ENCODE measurements at regions not wholly inside any gene's neighbourhood (a gene's known extent, or its start where the extent isn't known, plus 50 kb on each side); places are given as distances from the start of the nearest gene placed in this dataset.
"Not testable (repeated sequence)": the region's sequence is repeated elsewhere in the genome, so short reads cannot be mapped to it uniquely, and the experiment has no call there.

DNA sequence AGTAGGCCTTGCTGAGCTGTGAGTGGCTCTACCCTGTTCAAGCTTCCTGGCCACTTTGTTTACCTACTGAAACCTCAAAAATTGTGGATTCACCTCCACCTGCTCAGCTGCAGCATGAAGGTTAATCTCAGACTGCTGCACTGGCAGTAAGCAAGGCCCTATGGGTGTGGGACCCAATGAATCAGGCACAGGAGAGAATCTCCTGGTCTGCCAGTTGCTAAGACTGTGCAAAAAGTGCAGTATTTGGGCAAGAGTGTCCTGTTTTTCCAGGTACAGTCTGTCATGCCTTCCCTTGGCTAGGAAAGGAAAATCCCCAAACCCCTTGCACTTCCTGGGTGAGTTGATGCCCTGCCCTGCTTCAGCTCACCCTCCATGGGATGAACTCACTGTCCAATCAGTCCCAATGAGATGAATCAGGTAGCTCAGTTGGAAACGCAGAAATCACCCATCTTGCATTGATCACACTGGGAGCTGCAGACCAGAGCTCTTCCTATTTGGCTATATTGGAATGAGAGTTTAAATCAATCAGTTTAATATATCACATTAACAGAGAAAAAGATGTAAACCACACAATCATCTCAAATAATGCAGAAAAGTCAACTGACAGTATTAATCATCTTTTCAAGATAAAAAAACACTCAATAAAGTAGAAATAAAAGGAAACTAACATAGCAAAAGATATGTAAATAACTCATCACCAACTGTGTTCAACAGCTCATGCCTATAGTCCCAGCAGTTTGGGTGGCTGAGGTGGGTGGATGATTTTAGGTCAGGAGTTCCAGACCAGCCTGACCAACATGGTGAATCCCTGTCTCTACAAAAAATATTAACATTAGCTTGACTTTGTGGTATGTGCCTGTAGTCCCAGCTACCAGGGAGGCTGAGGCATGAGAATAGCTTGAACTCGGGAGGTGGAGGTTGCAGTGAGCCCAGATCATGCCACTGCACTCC, 1638.4 kb downstream of the SPATA31A7 start:
- DNase-seq; ATAC-seq; intact Hi-C loops (cut with DNase I, micrococcal nuclease): not testable (repeated sequence)

DNA sequence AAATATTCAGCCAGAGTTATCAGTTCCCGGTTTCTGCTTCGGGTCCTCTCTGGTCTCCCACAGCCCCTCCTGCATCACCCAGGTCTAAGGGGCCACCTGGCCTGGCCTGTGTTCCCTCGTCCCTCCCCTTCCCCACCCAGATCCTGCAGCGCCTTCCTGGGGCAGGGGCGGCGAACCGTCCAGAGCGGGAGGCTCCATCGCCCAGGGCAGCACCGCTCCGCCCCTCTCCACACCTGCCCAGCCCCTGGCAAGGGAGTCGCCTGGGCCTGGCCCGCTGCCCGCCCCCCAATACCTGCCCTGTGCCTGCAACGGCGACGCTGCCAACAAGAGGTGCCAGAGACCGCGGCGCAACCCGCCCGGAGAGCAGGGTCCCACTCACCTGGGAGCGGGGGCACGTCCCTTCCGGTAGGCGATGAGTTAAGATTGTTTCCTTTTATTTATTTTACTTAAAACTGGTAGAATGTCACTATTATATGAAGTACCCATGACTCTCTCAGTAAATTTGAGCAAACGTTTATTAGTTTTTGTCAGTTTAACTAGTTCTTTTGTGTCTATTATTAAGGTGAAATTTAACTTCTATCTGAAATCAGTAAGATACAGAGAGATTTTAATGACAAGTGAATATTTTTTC, 1641.1 kb downstream of the SPATA31A7 start:
- DNase-seq: not testable (repeated sequence)

DNA sequence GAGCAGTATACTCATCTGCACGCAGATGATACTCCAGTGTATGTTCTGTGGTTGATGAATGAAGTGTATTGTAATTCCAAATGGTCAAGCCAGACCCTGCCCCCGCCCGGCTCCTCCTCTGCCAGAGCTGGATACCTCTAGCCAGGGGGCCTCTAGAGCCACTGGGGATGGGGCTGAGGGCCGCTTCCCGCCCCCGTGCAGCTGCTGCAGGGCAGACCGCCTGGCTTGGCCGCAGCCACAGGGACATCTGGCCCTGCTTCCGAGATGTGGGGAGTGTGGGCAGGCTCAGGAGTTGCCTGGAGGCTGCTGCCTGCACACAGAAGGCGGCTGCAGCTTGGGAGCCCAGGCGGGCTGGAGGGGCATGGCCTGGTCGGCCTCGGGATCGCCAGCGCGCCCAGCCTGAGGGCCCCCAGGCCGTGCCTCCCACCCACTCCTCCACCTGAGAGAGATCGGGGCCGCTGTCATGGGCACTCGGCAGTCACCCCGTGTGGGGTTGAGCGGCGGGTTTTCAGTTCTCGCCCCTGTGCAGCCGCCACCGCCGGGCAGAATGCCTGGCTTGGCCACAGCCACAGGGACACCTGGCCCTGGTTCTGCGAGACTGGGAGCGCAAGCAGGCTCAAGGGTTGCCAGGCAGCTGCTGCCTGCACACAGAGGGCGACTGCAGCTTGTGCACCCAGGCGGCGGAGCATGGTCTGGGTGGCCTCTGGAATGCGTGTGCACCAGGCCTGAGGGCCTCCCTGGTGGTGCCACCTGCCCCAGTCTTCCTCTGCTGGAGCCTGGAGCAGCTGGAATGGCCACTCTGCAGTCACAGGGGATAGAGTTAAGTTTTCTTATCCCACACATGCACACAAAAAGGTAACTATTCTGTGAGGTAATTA, 1643.7 kb downstream of the SPATA31A7 start:
- intact Hi-C loops (cut with DNase I, micrococcal nuclease); ATAC-seq: not testable (repeated sequence)

More for the DNA sequence above, 1641.1 kb downstream of the SPATA31A7 start:
- ATAC-seq; intact Hi-C loops (cut with DNase I, micrococcal nuclease): not testable (repeated sequence)

DNA sequence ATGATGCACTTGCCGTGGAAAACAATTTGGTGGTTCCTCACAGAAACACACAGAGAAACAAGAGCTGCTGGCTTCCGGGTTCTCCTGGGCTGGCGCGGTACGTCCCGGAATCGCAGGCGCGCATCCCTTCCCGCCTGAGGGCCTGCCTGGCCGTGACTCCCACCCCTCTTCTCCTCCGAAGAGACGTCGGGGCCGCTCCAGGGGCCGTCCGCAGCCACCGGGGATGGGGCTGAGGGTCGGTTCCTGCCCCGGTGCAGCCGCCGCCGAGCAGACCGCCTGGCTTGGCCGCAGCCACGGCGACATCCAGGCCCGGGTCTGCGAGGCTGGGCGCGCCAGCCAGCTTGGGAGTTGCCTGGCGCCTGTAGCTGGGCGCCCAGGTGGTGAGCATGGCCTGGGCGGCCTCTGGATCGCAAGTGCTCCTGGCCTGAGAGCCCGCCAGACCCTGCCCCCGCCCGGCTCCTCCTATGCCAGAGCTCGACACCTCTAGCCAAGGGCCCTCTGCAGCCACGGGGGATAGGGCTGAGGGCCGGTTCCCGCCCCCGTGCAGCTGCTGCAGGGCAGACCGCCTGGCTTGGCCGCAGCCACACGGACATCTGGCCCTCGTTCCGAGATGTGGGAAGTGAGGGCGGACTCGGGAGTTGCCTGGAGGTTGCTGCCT, 1647.5 kb downstream of the SPATA31A7 start:
- ATAC-seq: peak; percentile 35
- DNase-seq: peak in 1 of 2 donors; percentile 50
- intact Hi-C loops (cut with DNase I, micrococcal nuclease): not testable (repeated sequence)

More for the DNA sequence above, 1643.7 kb downstream of the SPATA31A7 start:
- not testable (repeated sequence) for DNase-seq

DNA sequence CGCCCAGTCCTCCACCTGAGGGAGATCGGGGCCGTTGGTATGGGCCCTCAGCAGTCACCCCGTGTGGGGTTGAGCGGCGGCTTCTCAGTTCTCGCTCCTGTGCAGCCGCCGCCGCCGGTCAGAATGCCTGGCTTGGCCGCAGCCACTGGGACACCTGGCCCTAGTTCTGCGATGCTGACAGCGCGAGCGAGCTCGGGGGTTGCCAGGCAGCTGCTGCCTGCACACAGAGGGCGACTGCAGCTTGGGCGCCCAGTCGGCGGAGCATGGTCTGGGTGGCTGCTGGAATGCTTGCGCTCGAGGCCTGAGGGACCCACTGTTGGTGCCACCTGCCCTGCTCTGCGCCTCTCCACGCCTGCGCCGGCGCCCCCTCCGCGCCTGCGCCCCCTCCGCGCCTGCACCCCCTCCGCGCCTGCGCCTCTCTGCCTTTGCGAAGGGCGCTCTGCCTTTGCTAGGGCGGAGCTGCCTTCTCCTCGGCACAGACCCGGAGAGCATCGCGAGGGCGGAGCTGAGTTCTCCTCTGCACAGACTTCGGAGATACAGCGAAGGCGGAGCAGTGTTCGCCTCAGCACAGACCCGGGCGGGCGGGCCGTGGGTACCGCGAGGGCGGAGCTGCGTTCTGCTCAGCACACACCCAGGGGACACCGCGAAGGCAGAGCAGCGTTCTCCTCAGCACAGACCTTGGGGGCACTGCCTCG, 1648.3 kb downstream of the SPATA31A7 start:
- DNase-seq (peak; percentile 91 to 94), ATAC-seq (peak; percentile 100)
- intact Hi-C loops (cut with DNase I, micrococcal nuclease): not testable (repeated sequence)

DNA sequence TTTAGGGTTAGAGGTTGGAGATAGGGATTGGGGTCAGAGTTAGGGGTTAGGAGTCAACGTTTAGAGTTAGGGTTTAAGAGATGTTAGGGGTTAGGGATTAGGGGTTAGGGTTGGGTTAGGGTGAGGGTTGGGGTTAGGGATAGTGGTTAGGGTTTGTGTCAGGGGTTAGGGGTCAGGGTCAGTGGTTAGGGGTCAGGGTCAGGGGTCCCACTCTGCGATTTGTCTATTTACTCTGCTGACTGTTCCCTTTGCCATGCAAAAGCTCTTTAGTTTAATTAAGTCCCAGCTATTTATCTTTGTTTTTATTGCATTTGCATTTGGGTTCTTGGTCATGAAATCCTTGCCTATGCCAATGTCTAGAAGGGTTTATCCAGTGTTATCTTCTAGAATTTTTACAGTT, 1649.3 kb downstream of the SPATA31A7 start:
- intact Hi-C loops (cut with DNase I, micrococcal nuclease); DNase-seq; ATAC-seq: not testable (repeated sequence)

DNA sequence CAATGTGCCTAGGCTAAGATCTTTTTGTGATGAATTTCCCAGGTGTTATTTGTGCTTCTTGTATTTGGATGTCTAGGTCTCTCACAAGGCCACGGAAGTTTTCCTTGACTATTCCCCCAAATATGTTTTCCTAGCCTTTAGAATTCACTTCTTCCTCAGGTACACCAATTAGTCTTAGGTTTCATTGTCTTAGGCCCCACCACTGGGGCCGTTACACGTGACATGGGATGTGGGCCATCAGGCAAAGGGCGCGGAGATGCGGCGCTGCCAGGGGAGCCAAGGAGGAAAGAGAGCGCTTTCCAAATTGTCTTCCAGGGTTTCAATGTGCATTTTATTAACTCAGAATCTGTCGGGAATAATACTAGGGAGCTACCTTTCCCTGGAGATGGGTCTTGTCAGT, 1653.3 kb downstream of the SPATA31A7 start:
- DNase-seq; ATAC-seq; intact Hi-C loops (cut with DNase I, micrococcal nuclease): not testable (repeated sequence)

DNA sequence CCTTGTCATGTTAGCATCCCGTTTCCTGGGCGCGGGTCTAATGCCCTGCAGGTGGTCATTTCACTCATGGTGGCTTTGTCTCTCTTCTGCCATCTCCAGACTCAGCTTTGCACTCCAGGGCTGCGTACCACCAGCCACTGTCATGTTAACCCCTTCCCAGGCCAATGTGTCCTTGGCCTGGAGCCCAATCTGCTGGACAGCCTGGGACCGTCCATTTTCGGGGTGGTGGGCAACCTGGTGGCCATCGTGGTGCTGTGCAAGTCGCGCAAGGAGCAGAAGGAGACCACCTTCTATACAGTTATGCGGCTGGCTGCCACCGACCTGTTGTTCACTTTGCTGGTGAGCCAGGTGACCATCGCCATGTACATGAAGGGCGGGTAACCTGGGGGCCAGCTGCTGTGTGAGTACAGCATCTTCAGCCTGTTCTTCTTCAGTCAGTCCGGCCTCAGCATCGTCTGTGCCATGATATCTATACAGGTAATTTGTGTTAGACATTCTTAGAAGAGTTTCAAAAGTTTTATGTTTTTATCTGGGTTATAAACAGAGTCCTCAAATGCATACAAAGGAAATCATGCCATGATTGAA, 1654.0 kb downstream of the SPATA31A7 start:
- ATAC-seq; intact Hi-C loops (cut with DNase I, micrococcal nuclease); DNase-seq: not testable (repeated sequence)

DNA sequence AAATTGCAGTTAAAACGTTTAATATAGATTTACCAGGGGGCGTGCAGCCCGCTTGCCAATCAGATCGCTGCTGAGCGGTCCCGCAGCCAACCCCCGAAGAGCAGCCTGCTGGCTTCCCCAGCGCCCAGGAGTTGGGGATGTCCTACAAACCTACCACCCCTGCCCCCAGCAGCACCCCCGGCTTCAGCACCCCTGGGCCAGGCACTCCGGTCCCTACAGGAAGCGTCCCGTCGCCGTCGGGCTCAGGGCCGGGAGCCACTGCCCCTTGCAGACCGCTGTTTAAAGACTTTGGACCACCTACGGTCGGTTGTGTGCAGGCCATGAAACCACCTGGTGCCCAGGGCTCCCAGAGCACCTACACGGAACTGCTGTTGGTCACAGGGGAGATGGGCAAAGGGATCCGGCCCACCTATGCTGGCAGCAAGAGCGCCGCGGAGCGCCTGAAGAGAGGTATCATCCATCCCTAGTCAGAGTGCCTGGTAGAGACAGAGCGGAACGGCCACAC, 1654.9 kb downstream of the SPATA31A7 start:
- DNase-seq; intact Hi-C loops (cut with DNase I, micrococcal nuclease); ATAC-seq: not testable (repeated sequence)

DNA sequence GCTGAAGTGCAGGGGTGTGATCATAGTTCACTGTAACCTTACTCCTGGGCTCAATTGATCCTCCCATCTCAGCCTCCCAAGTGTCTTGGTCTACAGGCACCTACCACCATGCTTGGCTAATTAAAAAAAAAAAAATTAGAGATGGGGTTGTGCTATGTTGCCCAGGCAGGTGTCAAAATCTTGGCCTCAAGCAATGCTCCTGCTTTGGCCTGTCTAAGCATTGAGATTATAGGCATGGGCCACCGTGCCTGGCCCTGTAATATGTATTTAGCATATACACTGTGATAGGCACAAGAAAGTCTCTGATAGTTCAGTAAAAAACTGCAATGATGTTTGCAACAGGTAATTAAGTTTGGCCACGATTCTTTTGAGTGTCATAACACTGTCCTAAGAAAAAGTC, 1658.4 kb downstream of the SPATA31A7 start:
- intact Hi-C loops (cut with DNase I, micrococcal nuclease); ATAC-seq; DNase-seq: not testable (repeated sequence)

DNA sequence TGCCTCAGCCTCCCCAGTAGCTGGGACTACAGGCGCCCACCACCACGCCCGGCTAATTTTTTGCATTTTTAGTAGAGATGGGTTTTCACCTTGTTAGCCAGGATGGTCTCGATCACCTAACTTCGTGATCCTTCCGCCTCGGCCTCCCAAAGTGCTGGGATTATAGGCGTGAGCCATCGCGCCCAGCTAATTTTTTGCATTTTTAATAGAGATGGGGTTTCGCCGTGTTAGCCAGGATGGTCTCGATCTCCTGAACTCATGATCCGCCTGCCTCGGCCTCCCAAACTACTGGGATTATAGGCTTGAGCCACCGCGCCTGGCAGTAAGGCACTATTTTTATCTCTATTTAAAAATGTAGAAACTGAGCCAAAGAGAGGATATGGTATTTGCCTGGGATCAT, 1660.2 kb downstream of the SPATA31A7 start:
- ATAC-seq; intact Hi-C loops (cut with DNase I, micrococcal nuclease); DNase-seq: not testable (repeated sequence)

DNA sequence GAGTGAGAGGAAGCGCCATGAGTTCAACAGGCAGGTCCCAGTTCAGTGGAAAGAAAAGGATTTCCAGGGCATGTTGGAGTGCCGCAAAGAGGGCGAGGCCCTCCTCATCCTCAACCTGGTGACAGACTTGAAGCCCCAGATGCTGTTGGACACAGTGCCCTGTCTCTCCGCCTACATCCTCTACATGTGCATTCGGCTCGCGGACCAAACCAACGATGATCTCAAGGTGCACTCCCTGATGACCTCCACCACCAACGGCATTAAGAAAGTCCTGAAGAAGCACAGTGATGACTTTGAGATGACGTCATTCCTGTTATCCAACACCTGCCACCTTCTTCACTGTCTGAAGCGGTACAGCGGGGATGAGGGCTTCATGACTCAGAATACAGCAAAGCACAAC, 1667.4 kb downstream of the SPATA31A7 start:
- DNase-seq; intact Hi-C loops (cut with DNase I, micrococcal nuclease); ATAC-seq: not testable (repeated sequence)

DNA sequence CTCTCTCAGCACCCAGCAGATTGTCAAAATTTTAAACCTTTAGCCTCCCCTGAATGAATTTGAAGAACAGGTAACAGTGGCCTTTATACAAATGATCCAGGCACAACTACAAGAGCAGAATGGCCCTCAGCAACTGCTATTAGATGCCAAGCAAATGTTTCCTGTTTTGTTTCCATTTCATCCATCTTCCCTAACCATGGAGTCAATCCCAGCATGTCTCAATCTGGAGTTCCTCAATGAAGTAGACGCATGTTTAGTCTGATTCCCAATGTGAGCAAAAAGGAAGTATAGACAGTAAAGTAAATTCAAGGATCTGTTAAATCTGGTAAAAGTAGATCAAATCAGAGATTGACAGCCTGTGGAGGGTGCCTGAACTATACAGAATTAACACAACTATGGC, 1668.4 kb downstream of the SPATA31A7 start:
- intact Hi-C loops (cut with DNase I, micrococcal nuclease); DNase-seq; ATAC-seq: not testable (repeated sequence)

DNA sequence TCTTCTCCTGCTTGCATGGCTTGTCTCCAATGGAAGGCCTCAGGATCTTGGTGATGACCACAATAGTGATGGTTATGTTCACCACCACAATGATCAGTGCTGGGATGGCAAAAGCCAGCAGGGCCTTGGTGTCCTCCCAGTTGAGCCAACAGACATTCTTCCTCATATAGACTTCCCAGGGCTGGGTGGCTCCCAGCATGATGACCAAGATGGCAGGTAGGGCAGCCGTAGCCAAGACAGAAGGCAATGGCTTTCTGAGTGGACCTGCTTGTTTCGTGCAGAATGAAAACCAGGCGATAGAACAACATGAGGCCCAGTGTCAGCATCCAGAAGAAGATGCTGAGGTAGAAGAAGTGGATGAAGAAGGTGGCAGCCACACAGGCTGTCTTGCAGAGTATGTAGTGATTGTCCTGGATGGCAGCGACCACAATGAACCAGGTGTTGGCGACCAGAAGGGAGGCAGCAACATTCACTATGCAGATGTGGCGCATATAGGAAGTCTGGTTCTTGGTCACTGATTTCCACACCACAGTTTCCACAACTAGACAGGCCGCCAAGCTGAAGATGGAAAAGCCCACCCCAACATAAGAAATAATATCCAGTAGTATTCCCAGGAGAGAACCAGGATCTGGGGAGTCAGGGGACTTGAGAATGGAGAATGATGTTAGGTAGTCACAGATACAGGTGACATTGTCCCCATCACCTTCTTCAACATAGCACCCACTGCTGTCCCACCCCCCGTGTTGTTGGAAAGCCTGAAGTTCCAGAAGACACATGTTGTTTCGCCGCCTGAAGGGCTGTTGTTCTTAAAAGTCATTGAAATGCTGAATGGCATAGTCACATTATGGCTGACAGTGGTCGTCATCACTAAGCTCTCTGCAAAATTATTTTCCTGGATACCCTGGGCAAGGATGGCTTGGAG, 1671.4 kb downstream of the SPATA31A7 start:
- ATAC-seq; intact Hi-C loops (cut with DNase I, micrococcal nuclease); DNase-seq: not testable (repeated sequence)

DNA sequence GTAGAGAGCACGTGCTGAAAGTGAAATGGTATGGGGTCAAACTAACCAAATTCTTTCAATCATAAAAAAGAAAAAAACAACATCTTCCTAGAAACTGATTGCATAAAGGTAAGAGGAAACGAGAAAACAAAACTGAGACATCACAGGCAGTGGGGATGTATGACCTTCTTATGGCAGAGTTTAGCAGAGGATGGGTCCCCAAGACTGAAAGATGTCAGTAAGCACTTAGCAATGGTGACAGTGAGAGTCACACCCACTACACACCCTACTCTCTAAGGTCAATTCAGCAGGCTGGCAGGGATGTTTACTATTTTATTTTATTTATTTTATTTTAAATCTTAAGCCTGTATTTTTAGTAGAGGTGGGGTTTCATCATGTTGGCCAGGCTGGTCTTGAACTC, 1672.3 kb downstream of the SPATA31A7 start:
- intact Hi-C loops (cut with DNase I, micrococcal nuclease): not testable (repeated sequence)

DNA sequence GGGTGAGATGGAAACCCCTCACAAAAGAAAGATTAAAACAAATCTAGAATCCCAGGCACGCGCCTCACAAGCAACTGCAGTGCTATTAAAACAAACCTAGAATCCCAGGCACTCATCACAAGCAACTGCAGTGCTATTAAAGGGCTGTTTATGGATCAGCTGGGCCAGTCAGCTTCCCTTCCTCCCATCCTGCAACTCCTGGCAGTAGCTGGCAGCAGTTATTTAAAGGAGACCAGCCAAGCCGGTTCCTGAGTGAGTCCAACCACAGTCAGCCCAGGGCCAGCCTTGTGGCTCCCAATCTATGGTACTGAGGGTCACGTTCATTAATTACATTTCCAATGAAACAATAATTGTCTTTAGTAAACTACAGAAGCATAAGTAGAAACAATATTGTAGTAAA, 1673.5 kb downstream of the SPATA31A7 start:
- intact Hi-C loops (cut with DNase I, micrococcal nuclease); ATAC-seq: not testable (repeated sequence)
- DNase-seq: peak; percentile 18 to 34

More for the DNA sequence above, 1672.3 kb downstream of the SPATA31A7 start:
- DNase-seq, ATAC-seq: not testable (repeated sequence)
